ENCODE measurements at regions not wholly inside any gene's neighbourhood (a gene's known extent, or its start where the extent isn't known, plus 50 kb on each side); places are given as distances from the start of the nearest gene placed in this dataset.

GRCh38 chr13:75927183-75927669, 291.1 kb downstream of the LMO7 start (continued):
- TF ChIP-seq, protein P1, sequence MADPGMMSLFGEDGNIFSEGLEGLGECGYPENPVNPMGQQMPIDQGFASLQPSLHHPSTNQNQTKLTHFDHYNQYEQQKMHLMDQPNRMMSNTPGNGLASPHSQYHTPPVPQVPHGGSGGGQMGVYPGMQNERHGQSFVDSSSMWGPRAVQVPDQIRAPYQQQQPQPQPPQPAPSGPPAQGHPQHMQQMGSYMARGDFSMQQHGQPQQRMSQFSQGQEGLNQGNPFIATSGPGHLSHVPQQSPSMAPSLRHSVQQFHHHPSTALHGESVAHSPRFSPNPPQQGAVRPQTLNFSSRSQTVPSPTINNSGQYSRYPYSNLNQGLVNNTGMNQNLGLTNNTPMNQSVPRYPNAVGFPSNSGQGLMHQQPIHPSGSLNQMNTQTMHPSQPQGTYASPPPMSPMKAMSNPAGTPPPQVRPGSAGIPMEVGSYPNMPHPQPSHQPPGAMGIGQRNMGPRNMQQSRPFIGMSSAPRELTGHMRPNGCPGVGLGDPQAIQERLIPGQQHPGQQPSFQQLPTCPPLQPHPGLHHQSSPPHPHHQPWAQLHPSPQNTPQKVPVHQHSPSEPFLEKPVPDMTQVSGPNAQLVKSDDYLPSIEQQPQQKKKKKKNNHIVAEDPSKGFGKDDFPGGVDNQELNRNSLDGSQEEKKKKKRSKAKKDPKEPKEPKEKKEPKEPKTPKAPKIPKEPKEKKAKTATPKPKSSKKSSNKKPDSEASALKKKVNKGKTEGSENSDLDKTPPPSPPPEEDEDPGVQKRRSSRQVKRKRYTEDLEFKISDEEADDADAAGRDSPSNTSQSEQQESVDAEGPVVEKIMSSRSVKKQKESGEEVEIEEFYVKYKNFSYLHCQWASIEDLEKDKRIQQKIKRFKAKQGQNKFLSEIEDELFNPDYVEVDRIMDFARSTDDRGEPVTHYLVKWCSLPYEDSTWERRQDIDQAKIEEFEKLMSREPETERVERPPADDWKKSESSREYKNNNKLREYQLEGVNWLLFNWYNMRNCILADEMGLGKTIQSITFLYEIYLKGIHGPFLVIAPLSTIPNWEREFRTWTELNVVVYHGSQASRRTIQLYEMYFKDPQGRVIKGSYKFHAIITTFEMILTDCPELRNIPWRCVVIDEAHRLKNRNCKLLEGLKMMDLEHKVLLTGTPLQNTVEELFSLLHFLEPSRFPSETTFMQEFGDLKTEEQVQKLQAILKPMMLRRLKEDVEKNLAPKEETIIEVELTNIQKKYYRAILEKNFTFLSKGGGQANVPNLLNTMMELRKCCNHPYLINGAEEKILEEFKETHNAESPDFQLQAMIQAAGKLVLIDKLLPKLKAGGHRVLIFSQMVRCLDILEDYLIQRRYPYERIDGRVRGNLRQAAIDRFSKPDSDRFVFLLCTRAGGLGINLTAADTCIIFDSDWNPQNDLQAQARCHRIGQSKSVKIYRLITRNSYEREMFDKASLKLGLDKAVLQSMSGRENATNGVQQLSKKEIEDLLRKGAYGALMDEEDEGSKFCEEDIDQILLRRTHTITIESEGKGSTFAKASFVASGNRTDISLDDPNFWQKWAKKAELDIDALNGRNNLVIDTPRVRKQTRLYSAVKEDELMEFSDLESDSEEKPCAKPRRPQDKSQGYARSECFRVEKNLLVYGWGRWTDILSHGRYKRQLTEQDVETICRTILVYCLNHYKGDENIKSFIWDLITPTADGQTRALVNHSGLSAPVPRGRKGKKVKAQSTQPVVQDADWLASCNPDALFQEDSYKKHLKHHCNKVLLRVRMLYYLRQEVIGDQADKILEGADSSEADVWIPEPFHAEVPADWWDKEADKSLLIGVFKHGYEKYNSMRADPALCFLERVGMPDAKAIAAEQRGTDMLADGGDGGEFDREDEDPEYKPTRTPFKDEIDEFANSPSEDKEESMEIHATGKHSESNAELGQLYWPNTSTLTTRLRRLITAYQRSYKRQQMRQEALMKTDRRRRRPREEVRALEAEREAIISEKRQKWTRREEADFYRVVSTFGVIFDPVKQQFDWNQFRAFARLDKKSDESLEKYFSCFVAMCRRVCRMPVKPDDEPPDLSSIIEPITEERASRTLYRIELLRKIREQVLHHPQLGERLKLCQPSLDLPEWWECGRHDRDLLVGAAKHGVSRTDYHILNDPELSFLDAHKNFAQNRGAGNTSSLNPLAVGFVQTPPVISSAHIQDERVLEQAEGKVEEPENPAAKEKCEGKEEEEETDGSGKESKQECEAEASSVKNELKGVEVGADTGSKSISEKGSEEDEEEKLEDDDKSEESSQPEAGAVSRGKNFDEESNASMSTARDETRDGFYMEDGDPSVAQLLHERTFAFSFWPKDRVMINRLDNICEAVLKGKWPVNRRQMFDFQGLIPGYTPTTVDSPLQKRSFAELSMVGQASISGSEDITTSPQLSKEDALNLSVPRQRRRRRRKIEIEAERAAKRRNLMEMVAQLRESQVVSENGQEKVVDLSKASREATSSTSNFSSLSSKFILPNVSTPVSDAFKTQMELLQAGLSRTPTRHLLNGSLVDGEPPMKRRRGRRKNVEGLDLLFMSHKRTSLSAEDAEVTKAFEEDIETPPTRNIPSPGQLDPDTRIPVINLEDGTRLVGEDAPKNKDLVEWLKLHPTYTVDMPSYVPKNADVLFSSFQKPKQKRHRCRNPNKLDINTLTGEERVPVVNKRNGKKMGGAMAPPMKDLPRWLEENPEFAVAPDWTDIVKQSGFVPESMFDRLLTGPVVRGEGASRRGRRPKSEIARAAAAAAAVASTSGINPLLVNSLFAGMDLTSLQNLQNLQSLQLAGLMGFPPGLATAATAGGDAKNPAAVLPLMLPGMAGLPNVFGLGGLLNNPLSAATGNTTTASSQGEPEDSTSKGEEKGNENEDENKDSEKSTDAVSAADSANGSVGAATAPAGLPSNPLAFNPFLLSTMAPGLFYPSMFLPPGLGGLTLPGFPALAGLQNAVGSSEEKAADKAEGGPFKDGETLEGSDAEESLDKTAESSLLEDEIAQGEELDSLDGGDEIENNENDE (IDR thresholded peaks at IDR 0.05; ENCODE audit: insufficient replicate concordance, low read length) = no peak
- TF ChIP-seq RXRA (IDR thresholded peaks at IDR 0.05; ENCODE audit: insufficient read depth, low read depth, low read length) = no peak
- no peak for TF ChIP-seq CREB1 (IDR thresholded peaks at IDR 0.05)
- TF ChIP-seq SAP30 (IDR thresholded peaks at IDR 0.05; ENCODE audit: insufficient read depth, insufficient replicate concordance, low read length) = no peak
- no peak for TF ChIP-seq CTBP2 (IDR thresholded peaks at IDR 0.05; ENCODE audit: borderline replicate concordance, insufficient read depth, insufficient read length, low read length)
- no peak for TF ChIP-seq EZH2 (IDR thresholded peaks at IDR 0.05; ENCODE audit: low read depth, low read length, severe bottlenecking)

All from H1 (cell line).